ENCODE measurements at regions not wholly inside any gene's neighbourhood (a gene's known extent, or its start where the extent isn't known, plus 50 kb on each side); places are given as distances from the start of the nearest gene placed in this dataset.

GRCh38 chr10:78470267-78471103 is 436.8 kb downstream of the RPS24 start:
- Histone ChIP-seq H3K36me3 (no peaks in the 10 kb centered on the region), H3K27ac (no peak overlapping the region), H3K4me1 (no peaks in the 10 kb centered on the region), H3K27me3 (no peaks in the 10 kb centered on the region), H3K9me3 (no peaks in the 10 kb centered on the region), H3K4me3 (no peak overlapping the region)
- TF ChIP-seq POLR2A (IDR thresholded peaks at IDR 0.05) = no peak
- TF ChIP-seq, protein P1, sequence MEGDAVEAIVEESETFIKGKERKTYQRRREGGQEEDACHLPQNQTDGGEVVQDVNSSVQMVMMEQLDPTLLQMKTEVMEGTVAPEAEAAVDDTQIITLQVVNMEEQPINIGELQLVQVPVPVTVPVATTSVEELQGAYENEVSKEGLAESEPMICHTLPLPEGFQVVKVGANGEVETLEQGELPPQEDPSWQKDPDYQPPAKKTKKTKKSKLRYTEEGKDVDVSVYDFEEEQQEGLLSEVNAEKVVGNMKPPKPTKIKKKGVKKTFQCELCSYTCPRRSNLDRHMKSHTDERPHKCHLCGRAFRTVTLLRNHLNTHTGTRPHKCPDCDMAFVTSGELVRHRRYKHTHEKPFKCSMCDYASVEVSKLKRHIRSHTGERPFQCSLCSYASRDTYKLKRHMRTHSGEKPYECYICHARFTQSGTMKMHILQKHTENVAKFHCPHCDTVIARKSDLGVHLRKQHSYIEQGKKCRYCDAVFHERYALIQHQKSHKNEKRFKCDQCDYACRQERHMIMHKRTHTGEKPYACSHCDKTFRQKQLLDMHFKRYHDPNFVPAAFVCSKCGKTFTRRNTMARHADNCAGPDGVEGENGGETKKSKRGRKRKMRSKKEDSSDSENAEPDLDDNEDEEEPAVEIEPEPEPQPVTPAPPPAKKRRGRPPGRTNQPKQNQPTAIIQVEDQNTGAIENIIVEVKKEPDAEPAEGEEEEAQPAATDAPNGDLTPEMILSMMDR (IDR thresholded peaks at IDR 0.05 in 4 of 5, conservative IDR thresholded peaks at IDR 0.05 in 1 of 5) = no peak
- DNase-seq (no peak), ATAC-seq (no peak)
- in situ Hi-C loops (cut with MboI; ENCODE audit: low sequenced_read_pairs in 4 of 4) = no loop called here
- intact Hi-C loops (cut with DNase I; ENCODE audit: low total_unique reads) = no loop called here

GRCh38 chr10:78471326-78471722 is 437.7 kb downstream of the RPS24 start:
- DNase-seq (no peak), ATAC-seq (no peak)
- Histone ChIP-seq H3K27ac (no peak overlapping the region), H3K4me1 (no peaks in the 10 kb centered on the region), H3K36me3 (no peaks in the 10 kb centered on the region), H3K27me3 (no peaks in the 10 kb centered on the region), H3K9me3 (no peaks in the 10 kb centered on the region), H3K4me3 (no peak overlapping the region)
- intact Hi-C loops (cut with DNase I; ENCODE audit: low total_unique reads) = no loop called here
- in situ Hi-C loops (cut with MboI; ENCODE audit: low sequenced_read_pairs in 4 of 4) = no loop called here
- TF ChIP-seq POLR2A (IDR thresholded peaks at IDR 0.05) = no peak
- TF ChIP-seq, protein P1 (IDR thresholded peaks at IDR 0.05 in 4 of 5, conservative IDR thresholded peaks at IDR 0.05 in 1 of 5) = no peak

GRCh38 chr10:78471723-78472550 is 438.3 kb downstream of the RPS24 start:
- no peak overlapping the region for H3K27ac ChIP-seq
- H3K9me3 ChIP-seq = no peaks in the 10 kb centered on the region
- no peaks in the 10 kb centered on the region for H3K4me1 ChIP-seq
- no peaks in the 10 kb centered on the region for H3K27me3 ChIP-seq
- no peaks in the 10 kb centered on the region for H3K36me3 ChIP-seq
- intact Hi-C loops (cut with DNase I; ENCODE audit: low total_unique reads) = no loop called here
- TF ChIP-seq POLR2A (IDR thresholded peaks at IDR 0.05) = no peak
- TF ChIP-seq, protein P1 (IDR thresholded peaks at IDR 0.05 in 4 of 5, conservative IDR thresholded peaks at IDR 0.05 in 1 of 5) = no peak
- ATAC-seq (no peak), DNase-seq (no peak)
- in situ Hi-C loops (cut with MboI; ENCODE audit: low sequenced_read_pairs in 4 of 4) = no loop called here
- no peak overlapping the region for H3K4me3 ChIP-seq

DNA sequence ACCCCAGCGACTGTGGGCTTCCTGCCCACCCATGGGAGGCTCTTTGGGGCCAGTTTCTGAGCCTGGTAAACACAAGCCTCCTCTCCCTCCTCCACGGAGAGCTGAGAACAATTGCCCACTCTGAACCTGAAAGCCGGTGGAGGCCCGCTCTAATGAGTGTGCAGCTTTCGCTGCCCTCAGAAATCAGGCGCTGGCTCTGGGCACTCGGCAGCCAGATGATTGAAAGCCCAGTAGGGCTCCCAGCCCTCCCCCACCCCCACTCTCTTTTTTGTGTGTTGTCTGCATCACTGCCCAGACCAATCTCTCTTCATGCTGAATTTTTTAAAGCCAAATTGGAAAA is 438.9 kb downstream of the RPS24 start:
- ATAC-seq = no peak
- intact Hi-C loops (cut with DNase I; ENCODE audit: low total_unique reads) = no loop called here
- Histone ChIP-seq H3K27ac (no peak overlapping the region), H3K4me1 (no peaks in the 10 kb centered on the region), H3K9me3 (no peaks in the 10 kb centered on the region), H3K36me3 (no peaks in the 10 kb centered on the region), H3K27me3 (no peaks in the 10 kb centered on the region), H3K4me3 (no peak overlapping the region)
- in situ Hi-C loops (cut with MboI; ENCODE audit: low sequenced_read_pairs in 4 of 4) = no loop called here
- no peak for TF ChIP-seq POLR2A (IDR thresholded peaks at IDR 0.05)
- TF ChIP-seq, protein P1 (IDR thresholded peaks at IDR 0.05 in 4 of 5, conservative IDR thresholded peaks at IDR 0.05 in 1 of 5) = no peak
- no peak for DNase-seq

Measured in gastrocnemius medialis (tissue), 4 donors.